Mammary epithelial cell (primary cell): ENCODE measurements at regions not wholly inside any gene's neighbourhood (a gene's known extent, or its start where the extent isn't known, plus 50 kb on each side); places are given as distances from the start of the nearest gene placed in this dataset.
"Not testable (repeated sequence)": the region's sequence is repeated elsewhere in the genome, so short reads cannot be mapped to it uniquely, and the experiment has no call there.

ENCODE experiments used
- EZH2 ChIP-seq: IDR thresholded peaks from 2 replicates; pipeline ENCODE4 v1.6.1; 2012; ENCODE audit warnings: low read length, inconsistent platforms, borderline replicate concordance
- TF ChIP-seq, protein P1 (sequence below), 2 donors: IDR thresholded peaks in 1 of 2; conservative IDR thresholded peaks in 1 of 2; 2 replicates each; pipeline ENCODE4 v1.5.1; 2011 to 2012; ENCODE audit warnings: inconsistent platforms in 2 of 2, low read length in 2 of 2, mild to moderate bottlenecking in 2 of 2, control low read depth in 1 of 2, low read depth in 1 of 2; ENCODE audit not compliant: insufficient read depth in 1 of 2; ENCODE audit errors: extremely low read depth in 1 of 2

- TF ChIP-seq, protein P1, sequence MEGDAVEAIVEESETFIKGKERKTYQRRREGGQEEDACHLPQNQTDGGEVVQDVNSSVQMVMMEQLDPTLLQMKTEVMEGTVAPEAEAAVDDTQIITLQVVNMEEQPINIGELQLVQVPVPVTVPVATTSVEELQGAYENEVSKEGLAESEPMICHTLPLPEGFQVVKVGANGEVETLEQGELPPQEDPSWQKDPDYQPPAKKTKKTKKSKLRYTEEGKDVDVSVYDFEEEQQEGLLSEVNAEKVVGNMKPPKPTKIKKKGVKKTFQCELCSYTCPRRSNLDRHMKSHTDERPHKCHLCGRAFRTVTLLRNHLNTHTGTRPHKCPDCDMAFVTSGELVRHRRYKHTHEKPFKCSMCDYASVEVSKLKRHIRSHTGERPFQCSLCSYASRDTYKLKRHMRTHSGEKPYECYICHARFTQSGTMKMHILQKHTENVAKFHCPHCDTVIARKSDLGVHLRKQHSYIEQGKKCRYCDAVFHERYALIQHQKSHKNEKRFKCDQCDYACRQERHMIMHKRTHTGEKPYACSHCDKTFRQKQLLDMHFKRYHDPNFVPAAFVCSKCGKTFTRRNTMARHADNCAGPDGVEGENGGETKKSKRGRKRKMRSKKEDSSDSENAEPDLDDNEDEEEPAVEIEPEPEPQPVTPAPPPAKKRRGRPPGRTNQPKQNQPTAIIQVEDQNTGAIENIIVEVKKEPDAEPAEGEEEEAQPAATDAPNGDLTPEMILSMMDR (conservative IDR thresholded peaks at IDR 0.05 in 1 of 2, IDR thresholded peaks at IDR 0.05 in 1 of 2; ENCODE audit: extremely low read depth in 1 of 2, insufficient read depth in 1 of 2, low read depth in 1 of 2, low read length in 2 of 2) = not testable (repeated sequence)
- not testable (repeated sequence) for TF ChIP-seq EZH2
These were observed 81.4 kb downstream of the ZNF92 start for GRCh38 chr7:65455050-65455449.
